ENCODE measurements at regions not wholly inside any gene's neighbourhood (a gene's known extent, or its start where the extent isn't known, plus 50 kb on each side); places are given as distances from the start of the nearest gene placed in this dataset.

GRCh38 chr6:139922236-139922635 is 547.8 kb upstream of the CITED2 start:
- DNase-seq, result no peak

- DNase-seq, result no peak
Observed at GRCh38 chr6:139920776-139921100, 546.3 kb upstream of the CITED2 start.

DNA sequence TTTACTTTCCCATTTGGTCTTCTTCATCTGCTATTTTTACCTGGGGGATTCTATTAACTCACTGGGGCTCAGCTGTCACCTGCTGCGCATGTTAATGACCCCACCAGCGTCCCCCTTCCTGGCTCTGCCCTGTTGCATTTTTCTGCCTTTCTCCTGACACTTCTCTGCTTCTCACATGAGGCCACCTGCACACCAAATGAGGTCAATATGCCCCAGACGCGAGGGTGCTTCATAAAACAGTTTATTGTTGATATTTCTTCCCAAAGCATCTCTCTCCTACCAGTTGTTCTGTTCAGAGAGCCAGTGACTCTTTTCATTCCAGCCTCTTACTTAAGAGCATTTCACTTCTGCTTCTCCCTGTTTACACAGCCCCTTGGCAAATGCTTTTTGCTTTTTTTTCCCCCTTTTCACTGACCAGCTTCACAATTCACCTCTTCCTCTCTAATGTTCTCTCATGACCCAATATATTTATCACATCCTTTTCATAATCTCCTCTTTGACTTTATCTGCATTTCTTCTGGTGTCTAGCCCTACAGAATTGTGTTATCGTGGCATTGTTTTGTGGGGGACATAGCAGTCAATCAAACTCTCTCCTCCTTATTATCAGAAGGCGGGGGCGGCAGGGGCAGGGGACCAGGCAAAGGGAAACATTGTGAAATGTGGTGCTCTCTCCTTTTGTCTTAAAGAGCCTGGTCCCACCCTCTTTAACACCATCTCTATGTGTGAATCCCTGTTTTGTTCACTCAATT is 545.8 kb upstream of the CITED2 start:
- DNase-seq, result no peak

GRCh38 chr6:139919107-139920026 is 544.9 kb upstream of the CITED2 start:
- DNase-seq, result no peak

DNA sequence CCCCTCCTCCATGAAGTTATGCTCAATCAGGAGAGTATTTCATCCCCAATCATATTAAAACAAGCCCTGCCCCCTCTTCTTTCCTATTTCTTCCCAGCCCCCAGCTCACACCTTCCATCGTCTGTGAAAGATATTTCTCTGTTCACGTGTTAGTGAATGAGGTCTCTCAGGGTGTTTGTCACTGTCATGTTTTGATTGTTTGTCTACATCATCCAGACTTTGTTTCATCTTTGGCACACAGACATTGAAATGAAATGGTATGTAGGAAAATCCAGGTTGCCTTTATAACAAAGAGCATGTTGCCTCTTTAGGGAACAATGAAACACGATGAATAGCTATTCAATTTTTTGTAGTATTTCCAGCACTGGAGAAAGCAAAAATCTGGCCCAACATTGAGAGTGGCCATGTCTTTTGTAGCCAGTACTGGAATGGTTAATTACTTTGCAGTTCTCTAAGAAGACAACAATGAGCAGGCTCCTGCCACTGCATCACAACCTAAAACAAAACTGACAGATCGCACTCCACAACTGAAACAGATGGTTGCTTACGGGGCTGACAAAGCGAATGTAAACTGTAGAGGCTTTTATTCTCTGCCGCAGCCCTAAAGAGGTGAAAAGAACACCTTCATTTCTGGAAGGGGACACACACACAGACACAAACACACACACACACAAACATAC is 543.6 kb upstream of the CITED2 start:
- no peak for DNase-seq

- no peak for DNase-seq
Observed at GRCh38 chr6:139914910-139915309, 540.5 kb upstream of the CITED2 start.

- DNase-seq, result no peak
Observed at GRCh38 chr6:139912735-139913400, 538.4 kb upstream of the CITED2 start.

DNA sequence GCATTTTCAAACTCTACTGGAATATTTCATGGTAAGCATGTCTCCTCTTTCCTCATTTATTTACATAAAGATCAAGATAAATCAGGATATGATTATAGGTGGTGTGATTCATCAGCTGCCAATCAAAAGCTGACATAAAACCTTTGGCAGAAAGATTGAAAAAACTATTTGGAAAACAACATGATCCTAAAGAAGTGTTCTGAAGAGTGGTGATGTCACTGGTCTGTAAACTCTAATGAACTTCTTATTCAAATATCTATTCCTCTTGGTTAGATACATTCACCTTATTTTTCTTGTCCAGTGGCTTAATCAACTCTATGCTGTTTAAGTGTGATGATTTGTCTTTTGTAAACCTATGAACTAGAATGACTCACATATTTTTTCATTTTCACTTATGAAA is 535.5 kb upstream of the CITED2 start:
- no peak for DNase-seq

- no peak for DNase-seq
Observed at GRCh38 chr6:139905404-139906052, 531.1 kb upstream of the CITED2 start.

- DNase-seq, result no peak
Observed at GRCh38 chr6:139904568-139904967, 530.1 kb upstream of the CITED2 start.

DNA sequence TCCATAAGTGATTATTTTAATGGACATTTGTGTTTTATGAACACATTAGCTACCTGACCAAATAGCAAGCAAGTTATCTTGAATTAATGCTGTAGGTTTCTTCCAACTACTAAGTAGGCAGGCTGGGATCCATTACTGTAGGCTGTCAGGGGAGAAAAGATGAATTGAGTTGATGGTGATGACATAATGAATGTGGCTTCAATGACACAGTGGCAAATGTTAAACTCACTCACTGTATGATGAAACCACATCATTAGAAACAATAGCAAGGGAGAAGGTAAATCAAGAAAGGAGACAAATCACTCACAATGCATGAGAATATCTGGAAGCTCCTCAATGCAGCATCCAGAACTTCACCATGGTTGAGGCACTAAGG is 529.7 kb upstream of the CITED2 start:
- DNase-seq, result no peak

- no peak for DNase-seq
Observed at GRCh38 chr6:139903411-139904157, 529.1 kb upstream of the CITED2 start.

- no peak for DNase-seq
Observed at GRCh38 chr6:139895205-139895793, 520.9 kb upstream of the CITED2 start.

GRCh38 chr6:139894271-139894670 is 519.8 kb upstream of the CITED2 start:
- no peak for DNase-seq

DNA sequence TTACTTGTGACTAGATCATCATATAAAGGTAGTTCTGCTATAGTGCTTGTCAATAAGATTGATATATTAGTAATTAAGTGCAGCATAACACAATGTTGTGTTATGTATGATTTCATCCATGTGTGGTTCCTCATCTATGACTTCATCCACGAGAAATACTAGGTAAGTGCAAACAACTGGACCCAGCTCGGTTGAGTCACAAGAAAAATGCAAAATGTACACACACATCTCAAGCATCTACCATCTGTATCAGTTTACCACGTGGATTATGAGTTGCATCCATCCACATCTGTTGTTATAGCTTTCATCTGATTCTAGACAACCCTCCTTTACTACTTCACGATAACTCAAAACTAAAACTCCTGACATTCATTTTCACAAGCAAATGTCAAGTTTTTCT is 517.0 kb upstream of the CITED2 start:
- DNase-seq, result no peak

DNA sequence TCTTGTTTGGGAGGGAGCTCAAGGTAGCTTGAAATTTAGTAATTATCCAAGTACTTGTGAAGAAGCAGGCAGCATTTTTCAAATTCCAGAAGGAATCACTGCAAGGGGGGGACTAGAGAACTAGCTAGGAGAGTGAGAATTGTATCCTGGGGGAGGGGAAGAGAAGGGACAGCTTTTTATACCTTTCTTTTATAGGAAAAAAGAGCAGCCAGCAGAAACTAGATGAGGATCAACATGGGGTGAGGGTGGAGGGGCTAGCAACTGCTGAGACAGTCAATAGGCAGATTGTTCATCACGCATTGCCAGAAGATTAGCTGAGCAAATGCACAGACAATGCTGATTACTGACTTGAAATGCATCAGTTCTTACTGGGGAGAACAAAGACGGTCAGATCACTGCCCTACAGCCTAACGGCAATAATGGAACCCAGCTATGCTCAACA is 514.3 kb upstream of the CITED2 start:
- DNase-seq, result no peak

DNA sequence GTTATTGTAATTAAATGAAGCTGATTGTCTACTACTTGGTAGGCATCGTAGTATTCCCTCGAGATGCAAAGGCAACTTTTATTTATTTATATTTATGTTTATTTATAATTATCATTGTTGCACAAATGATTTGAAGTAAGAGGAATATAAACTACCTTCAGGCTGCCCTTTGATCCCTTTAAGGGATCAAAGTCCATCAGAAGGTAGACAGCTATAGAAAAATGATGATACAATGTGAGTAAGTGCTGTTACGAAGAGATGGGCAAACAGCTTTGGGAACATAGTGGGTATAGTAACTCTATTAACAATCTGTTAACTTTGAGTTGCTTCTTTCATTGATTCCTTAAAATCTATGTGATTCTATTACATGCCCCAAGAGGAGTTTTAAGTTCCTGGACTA is 512.8 kb upstream of the CITED2 start:
- no peak for DNase-seq

DNA sequence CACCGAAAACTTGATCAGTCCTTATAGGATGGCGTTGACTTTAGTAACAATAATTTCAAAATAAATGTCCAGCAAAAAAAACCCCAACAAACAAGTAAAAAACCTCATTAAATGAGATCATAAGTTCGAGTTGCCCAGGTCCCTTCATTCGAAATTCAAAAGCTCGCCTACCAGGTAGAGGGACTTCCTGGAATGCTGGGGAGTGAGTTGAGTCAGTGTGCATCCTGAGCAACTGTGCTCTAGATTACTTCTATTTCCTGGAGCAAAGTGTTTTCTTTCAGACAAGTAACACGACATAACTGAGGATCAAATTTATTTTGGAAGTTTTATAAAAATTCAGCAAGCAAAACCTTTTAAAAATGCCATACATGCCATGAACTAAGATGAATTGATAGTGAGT is 511.9 kb upstream of the CITED2 start:
- no peak for DNase-seq

DNA sequence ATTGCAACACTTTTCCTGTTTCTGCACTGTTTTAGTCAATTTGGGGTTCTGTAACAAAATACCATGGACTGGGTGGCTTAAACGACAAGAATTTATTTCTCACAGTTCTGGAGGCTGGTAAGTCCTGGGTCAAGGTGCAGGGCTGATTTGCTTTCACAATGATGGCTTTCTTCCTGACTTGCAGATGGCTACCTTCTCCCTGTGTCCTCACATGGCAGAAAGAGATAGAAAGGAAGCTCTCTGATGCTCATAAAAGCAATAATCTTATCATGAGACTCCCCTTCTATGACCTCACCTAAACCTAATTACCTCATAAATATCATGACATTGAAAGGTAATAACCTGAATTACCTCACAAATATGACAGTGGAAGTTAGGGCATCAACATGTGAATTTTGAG is 511.5 kb upstream of the CITED2 start:
- no peak for DNase-seq

DNA sequence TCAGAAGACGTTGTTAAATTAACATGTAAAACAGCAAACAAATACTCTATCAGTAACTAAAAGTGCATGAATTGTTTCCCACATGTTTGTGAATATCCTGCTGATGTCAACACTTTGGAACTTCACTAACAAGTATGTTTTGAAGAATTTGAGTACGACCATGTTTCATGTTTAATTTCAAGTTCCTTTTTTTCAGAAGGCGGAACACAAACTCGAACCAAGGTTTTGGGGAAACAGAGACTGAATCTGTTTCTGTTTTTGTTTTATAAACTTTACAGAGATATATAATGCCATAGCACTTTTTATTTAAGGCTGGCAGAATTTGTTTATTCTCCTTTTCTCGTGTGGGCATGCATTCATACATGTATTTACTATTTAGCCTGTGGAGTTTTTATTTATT is 509.3 kb upstream of the CITED2 start:
- DNase-seq, result no peak

DNA sequence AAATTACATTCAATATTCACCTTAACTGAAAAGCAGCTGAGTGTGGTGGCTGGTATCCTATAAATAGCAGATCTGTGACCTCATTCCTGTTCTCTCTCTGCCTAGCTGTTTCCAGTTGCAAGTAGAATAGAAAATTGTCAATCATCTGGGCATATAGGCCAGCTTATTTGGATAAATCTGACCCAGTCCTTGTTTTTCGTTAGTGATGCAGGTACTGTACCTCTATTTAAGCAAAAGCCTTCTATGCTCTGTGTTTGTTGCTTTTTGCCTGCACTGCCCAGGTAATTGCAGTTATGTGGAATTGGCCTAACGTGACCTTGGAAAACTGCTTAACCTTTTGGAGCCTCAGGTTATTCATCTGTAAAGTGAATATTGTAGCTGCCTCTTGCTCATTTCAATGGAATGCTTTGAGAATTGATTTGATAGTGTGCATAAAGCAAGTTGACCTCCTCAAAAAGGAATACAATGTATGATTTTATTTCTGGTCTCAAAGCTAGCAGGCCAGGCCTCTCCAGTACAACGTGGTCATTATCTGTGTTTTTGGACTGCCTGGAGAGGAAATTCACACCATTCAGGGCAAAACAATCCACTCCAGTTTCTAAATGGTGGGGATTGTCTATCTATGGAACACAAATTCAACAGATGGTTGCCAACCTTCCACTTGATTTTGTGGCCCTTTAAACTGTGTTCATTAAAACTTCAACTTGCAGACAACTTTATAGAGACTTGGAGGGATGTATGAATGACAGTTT is 508.7 kb upstream of the CITED2 start:
- DNase-seq, result no peak

Measured in activated CD4-positive, alpha-beta T cell treated with anti-CD3 and anti-CD28 coated beads, Interleukin-2, amount 50 U/mL, for 1 hour (primary cell).